Gastrocnemius medialis (tissue), 4 donors: ENCODE measurements at regions not wholly inside any gene's neighbourhood (a gene's known extent, or its start where the extent isn't known, plus 50 kb on each side); places are given as distances from the start of the nearest gene placed in this dataset.

Experiments
- ATAC-seq, 2 donors: fragments of 150-250 bp; one replicate each; pipeline ENCODE4 v1.9.1; 2016
- DNase-seq, 2 donors: peaks; one replicate each; pipeline ENCODE4 v3.0.0-alpha.2; 2019
- H3K27ac ChIP-seq, 4 donors: fragments of 200-600 bp; sonication (generic); 1 replicate in 1 of 4; 2 replicates in 3 of 4; pipeline ENCODE4 v1.5.1; 2016 to 2018; ENCODE audit warnings: mild to moderate bottlenecking in 2 of 4, moderate library complexity in 1 of 4
- H3K27me3 ChIP-seq, 3 donors: fragments of 200-600 bp; sonication (generic) in 2 of 3; 1 replicate in 1 of 3; 2 replicates in 2 of 3; pipeline versions ENCODE4 v1.5.1 to v1.6.0; 2016 to 2019; ENCODE audit warnings: mild to moderate bottlenecking in 1 of 3, moderate library complexity in 1 of 3
- H3K36me3 ChIP-seq, 2 donors: fragments of 200-600 bp; sonication (generic) in 1 of 2; one replicate each; pipeline ENCODE4 v1.5.1; 2017 to 2018
- H3K4me1 ChIP-seq, 2 donors: fragments of 200-600 bp; sonication (generic) in 1 of 2; one replicate each; pipeline ENCODE4 v1.5.1; 2016 to 2017; ENCODE audit warnings: mild to moderate bottlenecking in 2 of 2
- H3K4me3 ChIP-seq, 4 donors: fragments of 200-600 bp; sonication (generic) in 3 of 4; 1 replicate in 1 of 4; 2 replicates in 3 of 4; pipeline ENCODE4 v1.5.1; 2016 to 2019; ENCODE audit warnings: mild to moderate bottlenecking in 2 of 4
- H3K9me3 ChIP-seq, 3 donors: fragments of 200-600 bp; sonication (generic) in 2 of 3; 1 replicate in 1 of 3; 2 replicates in 2 of 3; pipeline ENCODE4 v1.5.1; 2016 to 2019
- POLR2A ChIP-seq, 2 donors: fragments of 450-650 bp; IDR thresholded peaks; one replicate each; pipeline ENCODE4 v1.6.1; 2017; ENCODE audit warnings: antibody characterized with exemption in 2 of 2, mild to moderate bottlenecking in 2 of 2, moderate library complexity in 2 of 2
- in situ Hi-C, 4 donors: fragments of 200-750 bp; cut with MboI; loops; one replicate each; pipeline versions ENCODE4 v1.15.0 to v1.8.0; 2017; ENCODE audit warnings: low sequenced_read_pairs in 4 of 4
- intact Hi-C: fragments of 100-400 bp; cut with DNase I; formaldehyde crosslinking; loops from one replicate; pipeline ENCODE4 v1.15.1; 2023; ENCODE audit warnings: low total_unique reads
- TF ChIP-seq, protein P1 (sequence below), 5 experiments: fragments of 450-650 bp in 3 of 5; fragments of 200-600 bp in 2 of 5; sonication (generic) in 2 of 5; IDR thresholded peaks in 4 of 5; conservative IDR thresholded peaks in 1 of 5; 1 replicate in 4 of 5; 2 replicates in 1 of 5; pipeline ENCODE4 v1.5.1; 2016 to 2019; ENCODE audit warnings: antibody characterized with exemption in 5 of 5, mild to moderate bottlenecking in 3 of 5, moderate library complexity in 3 of 5

DNA sequence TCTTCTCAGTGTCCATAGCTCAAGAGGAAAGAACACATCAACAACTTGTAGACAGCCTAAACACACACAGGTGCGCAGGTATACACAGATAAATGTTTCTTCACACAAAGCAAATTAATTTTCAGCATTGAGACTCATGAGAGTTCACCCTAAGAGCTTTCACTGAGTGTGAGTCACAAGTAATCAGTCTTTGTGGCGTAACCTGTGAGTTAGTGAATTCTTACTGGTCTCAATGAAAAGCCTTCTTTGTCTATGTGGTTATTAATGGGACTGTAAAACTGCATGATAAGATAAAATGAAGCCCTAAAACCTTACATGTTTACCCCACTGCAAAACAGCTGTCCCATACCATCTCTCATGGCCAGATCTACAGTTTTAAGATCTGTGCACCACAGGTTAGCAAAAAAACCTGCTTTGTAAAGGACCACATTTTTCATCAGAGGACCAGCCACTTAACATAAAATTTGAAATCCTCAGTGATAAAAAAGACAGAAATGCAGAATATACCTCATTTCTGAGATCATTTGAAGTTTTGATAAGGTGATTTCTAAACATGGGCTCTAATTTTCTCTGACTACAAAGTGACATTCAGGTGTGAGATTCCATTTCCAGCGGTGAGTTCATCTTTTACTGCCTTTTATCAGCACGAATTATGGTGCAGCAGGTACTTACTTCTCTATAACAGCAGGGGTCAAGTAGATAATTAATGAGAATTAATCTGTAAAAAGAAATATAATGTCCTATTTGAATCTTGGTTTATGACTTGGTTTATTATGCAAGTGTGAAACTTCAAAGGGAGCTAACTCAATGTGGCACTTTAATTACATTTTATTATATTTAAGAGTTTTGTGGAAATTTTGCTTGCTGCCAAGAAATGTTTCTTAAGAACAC lies 335.7 kb upstream of the PIK3R1 start:
- intact Hi-C loops, result no loop called here
- H3K9me3 ChIP-seq, result no peaks in the 10 kb centered on the region
- TF ChIP-seq, protein P1, sequence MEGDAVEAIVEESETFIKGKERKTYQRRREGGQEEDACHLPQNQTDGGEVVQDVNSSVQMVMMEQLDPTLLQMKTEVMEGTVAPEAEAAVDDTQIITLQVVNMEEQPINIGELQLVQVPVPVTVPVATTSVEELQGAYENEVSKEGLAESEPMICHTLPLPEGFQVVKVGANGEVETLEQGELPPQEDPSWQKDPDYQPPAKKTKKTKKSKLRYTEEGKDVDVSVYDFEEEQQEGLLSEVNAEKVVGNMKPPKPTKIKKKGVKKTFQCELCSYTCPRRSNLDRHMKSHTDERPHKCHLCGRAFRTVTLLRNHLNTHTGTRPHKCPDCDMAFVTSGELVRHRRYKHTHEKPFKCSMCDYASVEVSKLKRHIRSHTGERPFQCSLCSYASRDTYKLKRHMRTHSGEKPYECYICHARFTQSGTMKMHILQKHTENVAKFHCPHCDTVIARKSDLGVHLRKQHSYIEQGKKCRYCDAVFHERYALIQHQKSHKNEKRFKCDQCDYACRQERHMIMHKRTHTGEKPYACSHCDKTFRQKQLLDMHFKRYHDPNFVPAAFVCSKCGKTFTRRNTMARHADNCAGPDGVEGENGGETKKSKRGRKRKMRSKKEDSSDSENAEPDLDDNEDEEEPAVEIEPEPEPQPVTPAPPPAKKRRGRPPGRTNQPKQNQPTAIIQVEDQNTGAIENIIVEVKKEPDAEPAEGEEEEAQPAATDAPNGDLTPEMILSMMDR (IDR thresholded peaks at IDR 0.05 in 4 of 5, conservative IDR thresholded peaks at IDR 0.05 in 1 of 5), result no peak
- no peak for TF ChIP-seq POLR2A (IDR thresholded peaks at IDR 0.05)
- H3K4me3 ChIP-seq, result no peak overlapping the region
- H3K27ac ChIP-seq, result peak overlapping the region in 3 of 4 donors; percentile 9 to 52 (median 28)
- ATAC-seq, result peak; percentile 41 to 54
- no peak for DNase-seq
- in situ Hi-C loops, result no loop called here
- no peaks in the 10 kb centered on the region for H3K27me3 ChIP-seq
- H3K4me1 ChIP-seq, result peaks cover 0 to 4% of the 10 kb centered on the region in 2 donors
- H3K36me3 ChIP-seq, result no peaks in the 10 kb centered on the region

DNA sequence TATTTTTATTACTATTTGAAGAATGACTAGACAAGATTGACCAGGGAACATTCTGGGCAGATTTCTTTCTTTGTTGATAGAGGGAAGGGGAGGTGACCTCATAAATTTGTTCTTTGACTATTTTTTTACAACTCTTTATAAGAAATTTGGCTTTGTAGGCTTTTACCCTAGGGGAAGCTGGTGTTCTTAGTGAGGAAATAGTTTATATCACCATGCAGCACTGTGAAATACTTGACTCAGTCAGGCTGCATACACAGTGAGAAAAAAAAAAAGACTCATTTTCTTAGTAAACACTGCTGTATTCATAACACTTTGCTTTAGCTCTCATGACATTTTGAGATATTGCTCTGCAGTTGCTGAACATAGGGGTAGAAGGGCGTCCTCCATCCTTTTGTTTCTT lies 336.6 kb upstream of the PIK3R1 start:
- H3K27ac ChIP-seq, result peak overlapping the region; percentile 9 to 52 (median 24)

DNA sequence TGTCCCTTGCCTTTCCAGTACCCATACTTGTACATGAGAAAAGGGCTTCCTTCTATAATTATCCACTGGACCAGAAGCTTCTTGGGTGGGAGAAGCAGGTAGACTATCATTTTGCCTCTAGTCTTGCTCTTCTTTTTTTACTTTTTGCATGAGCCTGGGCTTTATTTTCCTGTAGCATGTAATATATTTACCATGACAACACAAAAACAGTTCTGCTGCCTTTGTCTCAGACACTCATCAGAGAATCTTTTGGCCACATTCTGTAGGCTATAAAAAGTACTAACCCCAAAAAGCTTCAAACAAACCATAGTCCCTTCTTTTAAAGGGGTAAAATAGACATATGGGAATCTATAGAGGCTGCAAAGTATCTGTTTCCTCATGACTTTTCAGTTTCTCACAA lies 339.2 kb upstream of the PIK3R1 start:
- in situ Hi-C loops, result no loop called here
- H3K9me3 ChIP-seq, result no peaks in the 10 kb centered on the region

More for the DNA sequence above, 336.6 kb upstream of the PIK3R1 start:
- Histone ChIP-seq H3K4me1 (peaks cover 0 to 4% of the 10 kb centered on the region in 2 donors), H3K36me3 (no peaks in the 10 kb centered on the region), H3K9me3 (no peaks in the 10 kb centered on the region), H3K4me3 (no peak overlapping the region), H3K27me3 (no peaks in the 10 kb centered on the region)
- in situ Hi-C loops, result no loop called here
- intact Hi-C loops, result no loop called here
- ATAC-seq (peak; percentile 84 to 85), DNase-seq (no peak)
- TF ChIP-seq POLR2A (IDR thresholded peaks at IDR 0.05), result no peak
- TF ChIP-seq, protein P1 (IDR thresholded peaks at IDR 0.05 in 4 of 5, conservative IDR thresholded peaks at IDR 0.05 in 1 of 5), result no peak

DNA sequence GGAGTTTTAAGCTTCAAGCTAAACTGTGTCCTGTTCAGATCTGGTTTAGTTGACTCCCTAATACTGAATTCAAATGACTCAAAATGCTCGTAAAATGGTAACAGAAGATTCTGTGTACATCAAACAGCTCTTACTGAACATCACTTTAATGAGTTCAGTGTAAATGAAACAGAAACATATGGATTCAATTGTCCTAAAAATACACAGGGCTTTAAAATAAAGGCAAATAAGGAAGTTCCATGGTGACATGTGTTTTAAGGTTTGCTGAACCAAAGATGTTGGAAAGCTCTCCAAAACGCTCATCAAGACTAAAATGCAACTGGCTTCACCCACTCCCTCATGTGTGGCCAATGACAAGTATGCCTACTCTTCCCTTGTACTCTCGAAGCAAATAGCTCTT lies 340.0 kb upstream of the PIK3R1 start:
- no peaks in the 10 kb centered on the region for H3K36me3 ChIP-seq
- H3K9me3 ChIP-seq, result no peaks in the 10 kb centered on the region
- in situ Hi-C loops (no loop called here), intact Hi-C loops (no loop called here)
- peaks cover 0 to 4% of the 10 kb centered on the region in 2 donors for H3K4me1 ChIP-seq
- TF ChIP-seq POLR2A (IDR thresholded peaks at IDR 0.05), result no peak
- ATAC-seq (no peak), DNase-seq (no peak)
- H3K27me3 ChIP-seq, result no peaks in the 10 kb centered on the region
- no peak overlapping the region for H3K27ac ChIP-seq
- H3K4me3 ChIP-seq, result no peak overlapping the region

More for the DNA sequence above, 339.2 kb upstream of the PIK3R1 start:
- no peak overlapping the region for H3K4me3 ChIP-seq
- no peaks in the 10 kb centered on the region for H3K27me3 ChIP-seq
- peaks cover 0 to 4% of the 10 kb centered on the region in 2 donors for H3K4me1 ChIP-seq
- TF ChIP-seq, protein P1 (IDR thresholded peaks at IDR 0.05 in 4 of 5, conservative IDR thresholded peaks at IDR 0.05 in 1 of 5), result no peak
- TF ChIP-seq POLR2A (IDR thresholded peaks at IDR 0.05), result no peak
- no peaks in the 10 kb centered on the region for H3K36me3 ChIP-seq
- intact Hi-C loops, result no loop called here
- DNase-seq (no peak), ATAC-seq (no peak)
- H3K27ac ChIP-seq, result no peak overlapping the region

DNA sequence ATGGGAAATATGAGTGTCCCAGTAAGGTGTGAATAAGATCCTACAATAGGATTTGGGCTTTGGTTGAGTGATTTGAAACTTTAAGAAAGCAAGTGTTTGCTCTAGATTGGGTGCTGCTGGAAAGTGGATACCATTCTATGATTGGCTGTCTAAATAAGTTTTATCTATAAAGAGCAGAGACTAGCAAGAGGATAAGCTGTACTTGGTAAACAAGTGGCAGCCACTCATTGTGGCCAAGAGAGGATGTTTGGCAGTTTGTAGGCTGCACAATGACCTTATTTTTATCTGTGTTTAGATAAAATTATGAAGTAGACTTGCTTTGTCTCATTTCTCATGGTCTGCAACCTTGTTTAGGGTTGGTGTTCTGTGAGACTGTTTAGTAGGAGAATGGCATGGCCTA lies 341.6 kb upstream of the PIK3R1 start:
- in situ Hi-C loops, result no loop called here
- TF ChIP-seq POLR2A (IDR thresholded peaks at IDR 0.05), result no peak
- TF ChIP-seq, protein P1 (IDR thresholded peaks at IDR 0.05 in 4 of 5, conservative IDR thresholded peaks at IDR 0.05 in 1 of 5), result no peak

More for the DNA sequence above, 341.6 kb upstream of the PIK3R1 start:
- no peak for ATAC-seq
- Histone ChIP-seq H3K36me3 (no peaks in the 10 kb centered on the region), H3K4me1 (no peaks in the 10 kb centered on the region), H3K4me3 (no peak overlapping the region), H3K9me3 (no peaks in the 10 kb centered on the region), H3K27ac (no peak overlapping the region), H3K27me3 (no peaks in the 10 kb centered on the region)
- no peak for DNase-seq
- intact Hi-C loops, result no loop called here
